Chondrocyte (in vitro differentiated cells): ENCODE measurements at regions not wholly inside any gene's neighbourhood (a gene's known extent, or its start where the extent isn't known, plus 50 kb on each side); places are given as distances from the start of the nearest gene placed in this dataset.
"Not testable (repeated sequence)": the region's sequence is repeated elsewhere in the genome, so short reads cannot be mapped to it uniquely, and the experiment has no call there.

Experiments used
- DNase-seq: peaks from one replicate; pipeline ENCODE4 v3.0.0; 2021; ENCODE audit warnings: mixed read lengths, low spot score
- H3K27ac Mint-ChIP-seq: one replicate; pipeline ENCODE4 v1.8.0; 2021; ENCODE audit warnings: mild to moderate bottlenecking, moderate library complexity, mixed read lengths; ENCODE audit not compliant: unreplicated experiment
- H3K27me3 Mint-ChIP-seq: 2 replicates; pipeline ENCODE4 v1.8.0; 2021; ENCODE audit warnings: low read depth, mixed read lengths
- H3K36me3 Mint-ChIP-seq: 2 replicates; pipeline ENCODE4 v1.8.0; 2021; ENCODE audit warnings: low read depth, mixed read lengths
- H3K4me1 Mint-ChIP-seq: 2 replicates; pipeline ENCODE4 v1.8.0; 2021; ENCODE audit warnings: low read depth, mild to moderate bottlenecking, mixed read lengths
- H3K4me3 Mint-ChIP-seq: one replicate; pipeline ENCODE4 v1.8.0; 2021; ENCODE audit warnings: mild to moderate bottlenecking, moderate library complexity, mixed read lengths; ENCODE audit not compliant: unreplicated experiment
- H3K9me3 Mint-ChIP-seq: 2 replicates; pipeline ENCODE4 v1.8.0; 2021; ENCODE audit warnings: low read depth, mixed read lengths
- CTCF ChIP-seq: fragments of 200-600 bp; sonication (generic); IDR thresholded peaks from 2 replicates; pipeline ENCODE4 v1.5.0; 2021; ENCODE audit warnings: antibody characterized with exemption, mild to moderate bottlenecking, moderate library complexity

GRCh38 chr1:192890134-192890533, 81.3 kb downstream of the RGS2 start:
- Mint-ChIP-seq H3K4me1 (peaks cover 16% of the 10 kb centered on the region), H3K9me3 (peaks cover 6% of the 10 kb centered on the region), H3K27ac (no peak overlapping the region), H3K4me3 (no peak overlapping the region), H3K36me3 (peaks cover 2% of the 10 kb centered on the region), H3K27me3 (no peaks in the 10 kb centered on the region)
- TF ChIP-seq CTCF = no peak
- no peak for DNase-seq

- Mint-ChIP-seq H3K9me3 (peaks cover 5% of the 10 kb centered on the region), H3K36me3 (peaks cover 2% of the 10 kb centered on the region), H3K27ac (no peak overlapping the region), H3K27me3 (no peaks in the 10 kb centered on the region), H3K4me1 (peaks cover 11% of the 10 kb centered on the region), H3K4me3 (no peak overlapping the region)
- DNase-seq = no peak
- TF ChIP-seq CTCF = no peak
Measured at GRCh38 chr1:192892934-192893333, 84.1 kb downstream of the RGS2 start.

- H3K27ac Mint-ChIP-seq, H3K4me3 Mint-ChIP-seq, H3K9me3 Mint-ChIP-seq, H3K36me3 Mint-ChIP-seq, H3K27me3 Mint-ChIP-seq, DNase-seq: not testable (repeated sequence)
- peaks cover 11% of the 10 kb centered on the region for H3K4me1 Mint-ChIP-seq
Measured at GRCh38 chr1:192895487-192895886, 86.6 kb downstream of the RGS2 start.

- Mint-ChIP-seq H3K4me1 (peaks cover 13% of the 10 kb centered on the region), H3K36me3 (peaks cover 2% of the 10 kb centered on the region), H3K27me3 (no peaks in the 10 kb centered on the region), H3K9me3 (peaks cover 2% of the 10 kb centered on the region), H3K27ac (no peak overlapping the region), H3K4me3 (no peak overlapping the region)
- no peak for DNase-seq
- TF ChIP-seq CTCF = no peak
Measured at GRCh38 chr1:192896376-192896775, 87.5 kb downstream of the RGS2 start.

- DNase-seq = no peak
- Mint-ChIP-seq H3K4me3 (no peak overlapping the region), H3K9me3 (no peaks in the 10 kb centered on the region), H3K27me3 (no peaks in the 10 kb centered on the region), H3K36me3 (no peaks in the 10 kb centered on the region), H3K4me1 (peaks cover 36% of the 10 kb centered on the region), H3K27ac (no peak overlapping the region)
- TF ChIP-seq CTCF = no peak
Measured at GRCh38 chr1:192901500-192901899, 92.7 kb downstream of the RGS2 start.

- no peaks in the 10 kb centered on the region for H3K9me3 Mint-ChIP-seq
- DNase-seq = no peak
- H3K4me3 Mint-ChIP-seq = no peak overlapping the region
- H3K36me3 Mint-ChIP-seq = no peaks in the 10 kb centered on the region
- peaks cover 52% of the 10 kb centered on the region for H3K4me1 Mint-ChIP-seq
- no peak overlapping the region for H3K27ac Mint-ChIP-seq
- no peaks in the 10 kb centered on the region for H3K27me3 Mint-ChIP-seq
- TF ChIP-seq CTCF = no peak
Measured at GRCh38 chr1:192903142-192903541, 94.3 kb downstream of the RGS2 start.
